HL-60 (cell line): ENCODE measurements at regions not wholly inside any gene's neighbourhood (a gene's known extent, or its start where the extent isn't known, plus 50 kb on each side); places are given as distances from the start of the nearest gene placed in this dataset.

ENCODE experiments used
- DNase-seq, 2 experiments: peaks; one replicate each; pipeline ENCODE4 v3.0.0-alpha.2; 2010 to 2020; ENCODE audit warnings: low read depth in 1 of 2, low spot score in 1 of 2
- H3K27ac ChIP-seq: fragments of 250-450 bp; sonication (Bioruptor Pico); replicated peaks from 2 replicates; pipeline ENCODE4 v1.5.1; 2020; ENCODE audit warnings: mild to moderate bottlenecking, moderate library complexity
- H3K27me3 ChIP-seq: fragments of 250-450 bp; sonication (Bioruptor Pico); 2 replicates; pipeline ENCODE4 v1.5.1; 2021; ENCODE audit warnings: mild to moderate bottlenecking, moderate library complexity; ENCODE audit not compliant: insufficient read depth, poor library complexity, severe bottlenecking
- H3K4me3 ChIP-seq: replicated peaks from 2 replicates; pipeline ENCODE4 v1.5.1; 2011; ENCODE audit warnings: mild to moderate bottlenecking, control low read depth, low read length; ENCODE audit not compliant: insufficient read depth
- GABPA ChIP-seq: IDR thresholded peaks from 2 replicates; pipeline ENCODE4 v1.6.1; 2012; ENCODE audit warnings: low read depth
- POLR2AphosphoS5 ChIP-seq: IDR thresholded peaks from 2 replicates; pipeline ENCODE4 v1.6.1; 2012; ENCODE audit warnings: low read depth
- REST ChIP-seq: IDR thresholded peaks from 2 replicates; pipeline ENCODE4 v1.6.1; 2012; ENCODE audit warnings: low read depth; ENCODE audit not compliant: insufficient replicate concordance
- SPI1 ChIP-seq: IDR thresholded peaks from 2 replicates; pipeline ENCODE4 v1.6.1; 2012; ENCODE audit warnings: low read depth, mild to moderate bottlenecking, borderline replicate concordance
- TF ChIP-seq, protein P1 (sequence below): IDR thresholded peaks from one replicate; pipeline ENCODE4 v1.5.1; 2011; ENCODE audit warnings: low read length, control low read depth, inconsistent platforms; ENCODE audit not compliant: insufficient read depth

GRCh38 chr6:50369996-50370395, 320.3 kb upstream of the DEFB112 start:
- TF ChIP-seq POLR2AphosphoS5: no peak
- TF ChIP-seq REST: no peak
- TF ChIP-seq, protein P1, sequence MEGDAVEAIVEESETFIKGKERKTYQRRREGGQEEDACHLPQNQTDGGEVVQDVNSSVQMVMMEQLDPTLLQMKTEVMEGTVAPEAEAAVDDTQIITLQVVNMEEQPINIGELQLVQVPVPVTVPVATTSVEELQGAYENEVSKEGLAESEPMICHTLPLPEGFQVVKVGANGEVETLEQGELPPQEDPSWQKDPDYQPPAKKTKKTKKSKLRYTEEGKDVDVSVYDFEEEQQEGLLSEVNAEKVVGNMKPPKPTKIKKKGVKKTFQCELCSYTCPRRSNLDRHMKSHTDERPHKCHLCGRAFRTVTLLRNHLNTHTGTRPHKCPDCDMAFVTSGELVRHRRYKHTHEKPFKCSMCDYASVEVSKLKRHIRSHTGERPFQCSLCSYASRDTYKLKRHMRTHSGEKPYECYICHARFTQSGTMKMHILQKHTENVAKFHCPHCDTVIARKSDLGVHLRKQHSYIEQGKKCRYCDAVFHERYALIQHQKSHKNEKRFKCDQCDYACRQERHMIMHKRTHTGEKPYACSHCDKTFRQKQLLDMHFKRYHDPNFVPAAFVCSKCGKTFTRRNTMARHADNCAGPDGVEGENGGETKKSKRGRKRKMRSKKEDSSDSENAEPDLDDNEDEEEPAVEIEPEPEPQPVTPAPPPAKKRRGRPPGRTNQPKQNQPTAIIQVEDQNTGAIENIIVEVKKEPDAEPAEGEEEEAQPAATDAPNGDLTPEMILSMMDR: no peak
- no peak for TF ChIP-seq SPI1
- no peak for TF ChIP-seq GABPA
- DNase-seq: no peak
- Histone ChIP-seq H3K27me3 (no peaks in the 10 kb centered on the region), H3K4me3 (no peak overlapping the region), H3K27ac (no peak overlapping the region)

- no peak for DNase-seq
- no peak overlapping the region for H3K4me3 ChIP-seq
- TF ChIP-seq REST (no peak), SPI1 (no peak), POLR2AphosphoS5 (no peak), GABPA (no peak)
- TF ChIP-seq, protein P1: no peak
- no peaks in the 10 kb centered on the region for H3K27me3 ChIP-seq
- no peak overlapping the region for H3K27ac ChIP-seq
Measured at GRCh38 chr6:50380406-50381098, 330.8 kb upstream of the DEFB112 start.

DNA sequence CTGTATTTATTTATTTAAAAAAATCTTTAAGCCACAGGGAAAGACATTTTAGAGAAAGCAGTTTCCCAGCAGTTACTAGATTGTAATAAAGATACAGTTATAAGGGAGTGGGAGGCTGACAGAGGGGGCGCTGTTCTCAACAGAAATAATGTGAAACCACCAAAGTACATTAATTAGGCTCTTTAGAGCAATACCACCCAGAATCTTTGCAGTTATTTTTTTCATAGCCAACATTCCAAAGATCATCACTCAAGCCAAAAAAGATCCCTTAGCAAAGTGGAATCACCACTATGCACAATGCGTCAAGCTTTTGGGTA, 331.3 kb upstream of the DEFB112 start:
- H3K27ac ChIP-seq: no peak overlapping the region
- no peak for DNase-seq
- H3K27me3 ChIP-seq: no peaks in the 10 kb centered on the region
- H3K4me3 ChIP-seq: no peak overlapping the region
- TF ChIP-seq GABPA: no peak
- no peak for TF ChIP-seq SPI1
- TF ChIP-seq, protein P1: no peak
- TF ChIP-seq POLR2AphosphoS5: no peak
- TF ChIP-seq REST: no peak
